ENCODE measurements at regions not wholly inside any gene's neighbourhood (a gene's known extent, or its start where the extent isn't known, plus 50 kb on each side); places are given as distances from the start of the nearest gene placed in this dataset.

DNA sequence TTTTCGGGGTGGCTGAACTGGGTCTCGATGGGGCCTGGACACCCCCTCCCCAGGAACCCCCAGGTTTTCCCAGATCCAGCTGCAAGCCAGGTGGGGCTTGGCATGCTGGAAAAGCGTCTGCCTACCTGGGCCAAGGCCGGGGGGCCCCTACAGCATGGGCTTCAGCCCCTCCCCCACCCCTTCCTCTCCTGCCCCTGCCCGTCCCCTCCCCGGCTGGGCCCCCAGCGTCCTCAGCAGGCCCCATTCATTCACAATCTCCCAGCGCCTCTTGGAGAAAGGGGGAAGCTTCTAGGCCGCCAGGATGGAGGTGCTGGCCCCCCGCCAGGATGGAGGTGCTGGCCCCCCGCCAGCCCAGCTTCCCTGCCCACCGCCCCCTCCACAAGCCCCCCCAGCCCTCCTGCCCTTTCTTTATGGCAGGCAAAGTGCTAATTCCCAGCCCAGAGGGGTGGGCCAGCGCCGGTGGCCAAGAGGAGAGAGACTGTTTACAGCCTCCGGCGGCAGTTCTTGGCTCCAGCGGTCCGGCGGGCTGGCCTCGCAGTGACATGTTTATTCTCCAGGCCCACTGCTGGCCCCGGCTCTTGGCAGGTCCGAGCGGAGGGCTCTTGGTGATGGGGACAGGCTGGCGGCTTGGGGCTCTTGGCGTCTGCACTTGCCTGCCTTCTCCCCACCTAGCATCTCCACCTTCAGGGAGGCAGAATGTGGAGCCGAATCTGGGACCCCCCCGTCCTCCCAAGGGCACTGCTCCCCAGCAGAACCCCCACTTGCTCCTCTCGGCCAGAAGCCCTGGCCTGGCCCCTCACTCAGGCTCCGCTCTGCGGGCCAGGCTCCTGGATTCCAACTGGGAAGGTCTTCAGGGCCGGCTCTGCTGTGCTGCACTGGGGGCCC lies 94.4 kb upstream of the CIBAR2 start:
- no peak for DNase-seq (ENCODE audit: insufficient read length, low spot score)
- no peak for FAIRE-seq
- TF ChIP-seq POLR2A (IDR thresholded peaks at IDR 0.05; ENCODE audit: low read depth, low read length) = no peak
- no peak for TF ChIP-seq PAX5 (IDR thresholded peaks at IDR 0.05; ENCODE audit: insufficient read depth, low read length, severe bottlenecking)

DNA sequence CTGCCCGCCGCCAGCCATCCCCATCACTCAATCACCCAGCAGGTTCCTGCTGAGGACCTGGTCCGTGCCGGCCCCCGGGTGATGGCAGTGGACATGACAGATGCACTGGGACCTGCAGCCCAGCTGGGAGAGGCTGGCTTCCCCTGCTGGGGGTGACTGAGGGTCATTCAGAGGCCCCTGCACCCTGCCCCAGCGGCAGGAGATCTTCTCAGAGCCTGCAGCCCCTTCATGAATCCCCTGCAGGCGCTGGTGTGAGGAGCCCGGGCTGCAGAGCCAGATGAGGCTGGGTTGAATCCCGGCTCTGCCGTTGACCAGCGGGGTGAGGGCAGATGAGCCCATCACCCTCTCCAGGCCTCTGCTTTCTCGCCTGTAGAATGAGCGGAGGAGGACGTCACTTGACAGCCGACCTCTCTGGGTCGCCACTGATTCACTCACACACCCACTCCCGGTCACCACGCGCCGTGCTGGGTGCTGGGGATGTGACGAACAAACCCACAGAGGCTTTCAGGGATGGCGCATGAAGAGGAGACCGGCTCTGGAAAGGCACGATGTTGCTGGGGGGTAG lies 95.2 kb upstream of the CIBAR2 start:
- FAIRE-seq (no peak), DNase-seq (ENCODE audit: insufficient read length, low spot score) (no peak)
- no peak for TF ChIP-seq TAF1 (IDR thresholded peaks at IDR 0.05; ENCODE audit: low read depth, low read length)

DNA sequence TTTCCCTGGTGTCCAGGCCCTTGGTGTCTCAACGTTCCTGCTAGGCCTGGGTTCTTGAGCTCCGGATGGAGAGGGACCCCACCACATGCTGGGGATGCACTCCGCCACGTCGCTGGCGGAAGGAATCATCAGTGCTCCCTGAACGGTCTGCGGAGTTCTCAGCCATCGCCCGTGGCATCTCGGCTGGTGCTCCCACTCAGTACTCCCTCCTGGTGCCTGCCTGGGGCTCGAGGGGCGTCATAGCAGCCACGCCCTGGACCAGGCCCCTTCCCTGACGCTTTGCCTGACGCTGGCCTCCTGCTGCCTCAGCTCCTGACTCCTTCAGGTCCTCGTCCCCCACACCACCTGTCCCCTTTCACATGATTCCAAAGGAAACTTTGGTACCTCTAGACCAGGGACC lies 95.9 kb upstream of the CIBAR2 start:
- DNase-seq (ENCODE audit: insufficient read length, low spot score) (no peak), FAIRE-seq (no peak)
- TF ChIP-seq PAX5 (IDR thresholded peaks at IDR 0.05; ENCODE audit: insufficient read depth, low read length, severe bottlenecking) (no peak), TAF1 (IDR thresholded peaks at IDR 0.05; ENCODE audit: low read depth, low read length) (no peak), POLR2A (IDR thresholded peaks at IDR 0.05; ENCODE audit: low read depth, low read length) (no peak), POLR2AphosphoS5 (IDR thresholded peaks at IDR 0.05; ENCODE audit: low read depth, low read length) (no peak), SPI1 (IDR thresholded peaks at IDR 0.05; ENCODE audit: low read depth, low read length) (no peak), POU2F2 (IDR thresholded peaks at IDR 0.05; ENCODE audit: low read depth, low read length) (no peak)

DNA sequence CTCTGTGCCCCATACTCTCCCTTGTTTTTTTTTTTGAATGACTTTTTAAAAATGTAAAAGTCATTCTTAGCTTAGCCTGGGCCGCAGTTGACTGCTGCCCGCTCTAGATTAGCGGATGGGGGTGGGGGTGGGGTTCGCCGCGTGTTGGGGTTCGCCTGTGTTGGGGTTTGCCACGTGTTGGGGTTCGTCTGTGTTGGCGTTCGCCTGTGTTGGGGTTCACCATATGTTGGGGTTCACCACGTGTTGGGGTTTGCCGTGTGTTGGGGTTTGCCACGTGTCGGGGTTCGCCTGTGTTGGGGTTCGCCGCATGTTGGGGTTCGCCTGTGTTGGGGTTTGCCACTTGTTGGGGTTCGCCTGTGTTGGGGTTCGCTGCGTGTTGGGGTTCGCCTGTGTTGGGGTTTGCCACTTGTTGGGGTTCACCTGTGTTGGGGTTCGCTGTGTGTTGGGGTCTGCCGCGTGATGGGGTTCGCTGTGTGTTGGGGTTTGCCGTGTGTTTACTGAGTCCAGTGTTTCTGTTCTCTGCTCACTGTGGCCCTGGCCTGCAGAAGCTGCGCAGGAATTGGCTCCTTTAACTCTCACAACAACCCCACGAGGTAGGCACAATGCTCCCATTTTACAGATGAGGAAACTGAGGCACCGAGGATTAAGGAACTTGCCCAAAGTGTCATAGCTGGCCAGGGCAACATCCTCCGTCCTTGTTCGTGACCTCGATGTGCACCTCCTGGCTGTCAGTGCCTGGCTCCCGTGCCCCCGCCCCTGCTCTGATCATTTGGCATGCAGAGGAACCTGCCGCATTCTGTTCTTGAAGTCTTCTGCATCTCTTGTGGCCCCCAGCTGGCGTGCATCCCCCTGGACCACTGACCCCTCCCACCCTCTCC lies 96.6 kb upstream of the CIBAR2 start:
- FAIRE-seq (no peak), DNase-seq (ENCODE audit: insufficient read length, low spot score) (no peak)
- TF ChIP-seq TAF1 (IDR thresholded peaks at IDR 0.05; ENCODE audit: low read depth, low read length) (no peak), POLR2AphosphoS5 (IDR thresholded peaks at IDR 0.05; ENCODE audit: low read depth, low read length) (no peak), SPI1 (IDR thresholded peaks at IDR 0.05; ENCODE audit: low read depth, low read length) (no peak), PAX5 (IDR thresholded peaks at IDR 0.05; ENCODE audit: insufficient read depth, low read length, severe bottlenecking) (no peak), POLR2A (IDR thresholded peaks at IDR 0.05; ENCODE audit: low read depth, low read length) (no peak), POU2F2 (IDR thresholded peaks at IDR 0.05; ENCODE audit: low read depth, low read length) (no peak)

GRCh38 chr16:85209526-85210121 lies 97.4 kb upstream of the CIBAR2 start:
- FAIRE-seq (no peak), DNase-seq (ENCODE audit: insufficient read length, low spot score) (no peak)
- no peak for TF ChIP-seq PAX5 (IDR thresholded peaks at IDR 0.05; ENCODE audit: insufficient read depth, low read length, severe bottlenecking)
- no peak for TF ChIP-seq POU2F2 (IDR thresholded peaks at IDR 0.05; ENCODE audit: low read depth, low read length)
- TF ChIP-seq POLR2AphosphoS5 (IDR thresholded peaks at IDR 0.05; ENCODE audit: low read depth, low read length) = no peak
- no peak for TF ChIP-seq SPI1 (IDR thresholded peaks at IDR 0.05; ENCODE audit: low read depth, low read length)
- TF ChIP-seq TAF1 (IDR thresholded peaks at IDR 0.05; ENCODE audit: low read depth, low read length) = no peak
- TF ChIP-seq POLR2A (IDR thresholded peaks at IDR 0.05; ENCODE audit: low read depth, low read length) = no peak

- FAIRE-seq = no peak
- no peak for DNase-seq (ENCODE audit: insufficient read length, low spot score)
- no peak for TF ChIP-seq POLR2AphosphoS5 (IDR thresholded peaks at IDR 0.05; ENCODE audit: low read depth, low read length)
- TF ChIP-seq POLR2A (IDR thresholded peaks at IDR 0.05; ENCODE audit: low read depth, low read length) = no peak
- TF ChIP-seq SPI1 (IDR thresholded peaks at IDR 0.05; ENCODE audit: low read depth, low read length) = no peak
- TF ChIP-seq TAF1 (IDR thresholded peaks at IDR 0.05; ENCODE audit: low read depth, low read length) = no peak
- TF ChIP-seq PAX5 (IDR thresholded peaks at IDR 0.05; ENCODE audit: insufficient read depth, low read length, severe bottlenecking) = no peak
- TF ChIP-seq POU2F2 (IDR thresholded peaks at IDR 0.05; ENCODE audit: low read depth, low read length) = no peak
These were observed 98.3 kb upstream of the CIBAR2 start for GRCh38 chr16:85210423-85211169.

GRCh38 chr16:85211271-85211801 lies 99.1 kb upstream of the CIBAR2 start:
- TF ChIP-seq PAX5 (IDR thresholded peaks at IDR 0.05; ENCODE audit: insufficient read depth, low read length, severe bottlenecking) (no peak), TAF1 (IDR thresholded peaks at IDR 0.05; ENCODE audit: low read depth, low read length) (no peak), POLR2A (IDR thresholded peaks at IDR 0.05; ENCODE audit: low read depth, low read length) (no peak), POU2F2 (IDR thresholded peaks at IDR 0.05; ENCODE audit: low read depth, low read length) (no peak), SPI1 (IDR thresholded peaks at IDR 0.05; ENCODE audit: low read depth, low read length) (no peak), POLR2AphosphoS5 (IDR thresholded peaks at IDR 0.05; ENCODE audit: low read depth, low read length) (no peak)
- DNase-seq (ENCODE audit: insufficient read length, low spot score) = no peak
- FAIRE-seq = no peak

DNA sequence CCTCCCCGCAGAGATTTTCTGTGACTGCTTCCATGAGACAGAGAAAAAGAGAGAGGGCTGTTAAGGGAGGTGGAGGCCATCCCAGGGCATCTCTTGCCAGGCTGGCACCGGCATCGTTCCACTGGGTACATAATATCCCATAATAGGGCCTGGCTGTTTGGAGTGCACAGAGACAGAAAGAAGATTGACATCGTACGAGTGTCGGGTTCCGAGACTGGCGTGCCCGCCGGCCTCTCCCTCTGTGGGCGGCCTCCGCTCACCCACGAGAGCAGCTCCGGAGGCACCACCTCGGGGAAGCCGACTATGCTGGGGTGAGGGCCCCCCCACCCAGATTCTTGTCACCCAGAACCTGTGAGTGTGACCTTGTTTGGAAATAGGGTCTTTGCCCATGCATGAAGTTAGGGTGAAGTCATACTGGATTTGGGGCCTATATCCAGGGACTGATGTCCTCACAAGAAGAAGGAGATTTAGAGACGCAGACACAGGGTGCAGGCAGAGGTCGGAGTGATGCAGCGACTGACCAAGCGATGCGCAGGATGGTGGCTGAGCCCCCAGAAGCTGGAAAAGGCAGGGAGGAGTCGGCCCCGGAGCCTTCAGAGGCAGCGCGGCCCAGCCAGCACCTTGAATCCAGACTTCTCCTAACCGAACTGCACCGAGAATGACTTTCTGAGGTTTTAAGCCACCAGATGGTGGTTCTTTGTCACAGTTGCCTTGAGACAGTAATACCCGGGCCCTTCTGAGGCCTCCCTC lies 101.8 kb upstream of the CIBAR2 start:
- DNase-seq (ENCODE audit: insufficient read length, low spot score) = no peak
- FAIRE-seq = no peak
- TF ChIP-seq SPI1 (IDR thresholded peaks at IDR 0.05; ENCODE audit: low read depth, low read length) = no peak
- no peak for TF ChIP-seq POU2F2 (IDR thresholded peaks at IDR 0.05; ENCODE audit: low read depth, low read length)
- TF ChIP-seq POLR2A (IDR thresholded peaks at IDR 0.05; ENCODE audit: low read depth, low read length) = no peak
- TF ChIP-seq PAX5 (IDR thresholded peaks at IDR 0.05; ENCODE audit: insufficient read depth, low read length, severe bottlenecking) = no peak
- no peak for TF ChIP-seq POLR2AphosphoS5 (IDR thresholded peaks at IDR 0.05; ENCODE audit: low read depth, low read length)
- TF ChIP-seq TAF1 (IDR thresholded peaks at IDR 0.05; ENCODE audit: low read depth, low read length) = no peak

All from GM12891 (cell line).